ENCODE measurements at regions not wholly inside any gene's neighbourhood (a gene's known extent, or its start where the extent isn't known, plus 50 kb on each side); places are given as distances from the start of the nearest gene placed in this dataset.

DNA sequence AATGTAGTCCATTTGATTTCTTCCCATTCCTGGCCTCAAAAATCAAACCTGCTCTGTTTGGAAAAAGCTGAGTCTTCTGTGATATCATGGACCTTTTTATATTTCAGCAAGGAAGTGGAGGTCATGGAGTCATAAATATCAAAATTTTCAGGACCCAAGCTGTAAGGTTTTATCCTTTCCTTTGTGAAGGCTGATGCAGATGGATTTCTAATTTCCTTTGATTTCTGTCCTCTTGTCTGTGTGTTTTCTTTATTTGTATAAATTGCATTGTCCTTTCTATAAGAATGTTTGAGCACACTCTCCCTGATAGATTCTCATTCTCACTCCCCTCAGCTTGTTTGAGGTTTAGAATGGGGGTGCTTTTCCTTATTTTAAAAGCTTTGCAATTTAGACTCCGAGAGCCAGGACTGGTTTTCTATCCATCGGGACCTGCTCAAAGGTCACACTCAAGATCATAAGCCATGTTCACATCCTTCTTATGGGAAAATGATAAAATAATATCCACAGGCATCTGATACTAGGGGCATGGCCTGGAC is 127.4 kb upstream of the TMEM161B start:
- H3K4me3 Mint-ChIP-seq (ENCODE audit: unreplicated experiment) = no peak overlapping the region
- H3K4me1 Mint-ChIP-seq (ENCODE audit: insufficient read depth, unreplicated experiment) = no peaks in the 10 kb centered on the region
- DNase-seq (ENCODE audit: unreplicated experiment) = no peak
- H3K36me3 Mint-ChIP-seq (ENCODE audit: insufficient read depth, unreplicated experiment) = no peaks in the 10 kb centered on the region
- ChIA-PET CTCF (no interaction called here), POLR2A (no interaction called here)
- TF ChIP-seq, protein P1, sequence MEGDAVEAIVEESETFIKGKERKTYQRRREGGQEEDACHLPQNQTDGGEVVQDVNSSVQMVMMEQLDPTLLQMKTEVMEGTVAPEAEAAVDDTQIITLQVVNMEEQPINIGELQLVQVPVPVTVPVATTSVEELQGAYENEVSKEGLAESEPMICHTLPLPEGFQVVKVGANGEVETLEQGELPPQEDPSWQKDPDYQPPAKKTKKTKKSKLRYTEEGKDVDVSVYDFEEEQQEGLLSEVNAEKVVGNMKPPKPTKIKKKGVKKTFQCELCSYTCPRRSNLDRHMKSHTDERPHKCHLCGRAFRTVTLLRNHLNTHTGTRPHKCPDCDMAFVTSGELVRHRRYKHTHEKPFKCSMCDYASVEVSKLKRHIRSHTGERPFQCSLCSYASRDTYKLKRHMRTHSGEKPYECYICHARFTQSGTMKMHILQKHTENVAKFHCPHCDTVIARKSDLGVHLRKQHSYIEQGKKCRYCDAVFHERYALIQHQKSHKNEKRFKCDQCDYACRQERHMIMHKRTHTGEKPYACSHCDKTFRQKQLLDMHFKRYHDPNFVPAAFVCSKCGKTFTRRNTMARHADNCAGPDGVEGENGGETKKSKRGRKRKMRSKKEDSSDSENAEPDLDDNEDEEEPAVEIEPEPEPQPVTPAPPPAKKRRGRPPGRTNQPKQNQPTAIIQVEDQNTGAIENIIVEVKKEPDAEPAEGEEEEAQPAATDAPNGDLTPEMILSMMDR (IDR thresholded peaks at IDR 0.05; ENCODE audit: unreplicated experiment) = no peak
- no peaks in the 10 kb centered on the region for H3K9me3 Mint-ChIP-seq (ENCODE audit: unreplicated experiment)
- BruUV-seq (replicated peaks) = no TSS peak
- no peak overlapping the region for H3K27ac Mint-ChIP-seq (ENCODE audit: low read depth, unreplicated experiment)
- intact Hi-C loops (cut with micrococcal nuclease) = no loop called here
- H3K27me3 Mint-ChIP-seq (ENCODE audit: insufficient read depth, unreplicated experiment) = no peaks in the 10 kb centered on the region

DNA sequence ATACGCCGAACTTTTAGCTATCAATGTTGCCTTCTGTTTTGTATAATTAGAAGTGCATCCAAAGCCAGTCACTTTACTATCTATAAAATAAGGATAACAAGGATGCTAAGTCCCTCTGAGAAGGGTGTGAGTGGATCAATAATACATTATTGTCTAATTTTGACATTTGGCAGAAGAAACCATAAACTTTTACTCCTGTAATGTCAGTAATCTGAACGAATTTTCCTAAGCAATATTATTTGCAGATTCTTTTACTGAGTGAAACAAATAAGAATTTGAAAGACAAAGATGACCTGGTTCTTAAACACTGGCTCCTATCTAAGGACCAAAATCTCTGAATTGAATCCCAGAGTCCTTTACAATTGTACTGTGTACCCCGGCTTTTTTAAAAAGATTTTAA is 126.6 kb upstream of the TMEM161B start:
- no TSS peak for BruUV-seq (replicated peaks)
- intact Hi-C loops (cut with micrococcal nuclease) = no loop called here
- H3K9me3 Mint-ChIP-seq (ENCODE audit: unreplicated experiment) = no peaks in the 10 kb centered on the region
- no peak overlapping the region for H3K4me3 Mint-ChIP-seq (ENCODE audit: unreplicated experiment)
- H3K27ac Mint-ChIP-seq (ENCODE audit: low read depth, unreplicated experiment) = no peak overlapping the region
- no peaks in the 10 kb centered on the region for H3K4me1 Mint-ChIP-seq (ENCODE audit: insufficient read depth, unreplicated experiment)
- no peaks in the 10 kb centered on the region for H3K36me3 Mint-ChIP-seq (ENCODE audit: insufficient read depth, unreplicated experiment)
- POLR2A ChIA-PET = no interaction called here
- no peaks in the 10 kb centered on the region for H3K27me3 Mint-ChIP-seq (ENCODE audit: insufficient read depth, unreplicated experiment)
- TF ChIP-seq, protein P1 (IDR thresholded peaks at IDR 0.05; ENCODE audit: unreplicated experiment) = no peak
- CTCF ChIA-PET = no interaction called here
- no peak for DNase-seq (ENCODE audit: unreplicated experiment)

DNA sequence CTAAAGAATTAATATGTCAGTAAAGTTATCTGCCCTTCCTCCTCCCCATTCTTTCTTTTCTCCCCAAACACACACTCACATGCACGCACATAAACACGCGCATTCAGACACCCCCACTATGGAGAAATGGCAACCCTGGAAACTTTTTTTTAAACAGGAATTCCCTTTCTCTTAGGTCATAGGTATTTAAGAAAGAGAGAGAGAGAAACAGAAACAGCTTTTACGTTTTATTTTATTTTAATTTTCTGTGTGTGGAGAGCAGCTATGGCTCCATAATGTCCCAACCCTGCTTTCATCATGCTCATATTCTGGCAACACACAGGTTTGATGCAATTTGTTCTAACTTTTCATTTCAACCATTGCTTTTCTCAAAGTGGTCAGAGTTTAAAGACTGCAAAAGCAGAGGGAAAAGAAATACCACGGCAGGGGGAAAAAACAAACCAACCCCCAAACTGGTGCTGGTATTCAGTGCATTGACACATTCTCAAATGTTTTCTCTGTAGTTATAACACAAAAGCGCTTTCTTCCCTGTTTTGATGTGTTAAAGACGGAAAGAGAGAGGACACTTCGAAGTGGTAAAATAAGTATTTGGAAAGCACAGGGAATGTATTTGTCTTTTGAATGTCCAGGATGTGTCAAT is 126.0 kb upstream of the TMEM161B start:
- ChIA-PET CTCF (interaction anchor here (0.7 kb wide), 1 partner anchor 66 kb away, joined by 3 read pairs; no protein-coding TSS in a partner anchor), POLR2A (no interaction called here)
- TF ChIP-seq, protein P1 (IDR thresholded peaks at IDR 0.05; ENCODE audit: unreplicated experiment) = no peak
- H3K9me3 Mint-ChIP-seq (ENCODE audit: unreplicated experiment) = no peaks in the 10 kb centered on the region
- BruUV-seq (replicated peaks) = no TSS peak
- no peak overlapping the region for H3K27ac Mint-ChIP-seq (ENCODE audit: low read depth, unreplicated experiment)
- H3K36me3 Mint-ChIP-seq (ENCODE audit: insufficient read depth, unreplicated experiment) = no peaks in the 10 kb centered on the region
- no peaks in the 10 kb centered on the region for H3K4me1 Mint-ChIP-seq (ENCODE audit: insufficient read depth, unreplicated experiment)
- no peak for DNase-seq (ENCODE audit: unreplicated experiment)
- H3K27me3 Mint-ChIP-seq (ENCODE audit: insufficient read depth, unreplicated experiment) = no peaks in the 10 kb centered on the region
- intact Hi-C loops (cut with micrococcal nuclease) = no loop called here
- no peak overlapping the region for H3K4me3 Mint-ChIP-seq (ENCODE audit: unreplicated experiment)

DNA sequence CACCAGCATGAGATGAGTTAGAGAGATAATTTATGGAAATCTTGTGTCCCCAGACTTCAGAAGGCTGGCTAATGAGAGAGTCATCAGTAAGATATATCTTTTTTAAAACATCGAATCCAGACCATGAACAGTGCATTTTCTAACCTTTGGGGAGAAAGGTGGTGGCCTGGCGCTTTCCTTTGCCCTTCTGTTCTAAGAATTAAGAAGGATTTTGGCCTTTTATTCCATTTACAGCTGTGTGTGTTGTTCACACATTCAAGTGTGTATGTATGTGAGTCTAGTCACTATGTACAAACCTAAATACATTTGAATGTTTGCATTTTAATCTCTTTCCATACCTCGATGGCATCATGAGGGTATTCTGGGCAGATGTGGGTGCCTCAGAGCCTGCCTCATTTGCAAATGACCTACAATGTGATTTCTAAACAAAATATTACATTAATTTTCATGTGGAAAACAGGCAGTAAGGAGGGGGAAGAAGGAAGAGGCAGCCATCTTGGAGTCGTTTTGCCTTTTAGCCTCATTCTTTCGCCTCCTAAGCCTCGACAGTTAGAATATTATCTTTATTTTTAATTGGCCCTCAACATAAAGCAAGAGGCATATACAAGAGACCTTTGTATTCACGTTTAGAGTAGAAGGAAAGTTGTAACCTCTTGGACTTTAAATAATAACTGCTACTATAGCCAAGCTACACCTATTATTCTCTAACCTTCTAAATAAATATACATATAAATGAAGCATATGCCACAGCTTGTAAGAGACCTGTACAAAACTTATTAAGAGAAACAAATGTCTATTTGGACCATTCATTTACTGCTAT is 125.3 kb upstream of the TMEM161B start:
- intact Hi-C loops (cut with micrococcal nuclease) = no loop called here

More for the DNA sequence above, 125.3 kb upstream of the TMEM161B start:
- DNase-seq (ENCODE audit: unreplicated experiment) = no peak
- POLR2A ChIA-PET = no interaction called here
- no peaks in the 10 kb centered on the region for H3K4me1 Mint-ChIP-seq (ENCODE audit: insufficient read depth, unreplicated experiment)
- no peak overlapping the region for H3K27ac Mint-ChIP-seq (ENCODE audit: low read depth, unreplicated experiment)
- no peaks in the 10 kb centered on the region for H3K36me3 Mint-ChIP-seq (ENCODE audit: insufficient read depth, unreplicated experiment)
- H3K27me3 Mint-ChIP-seq (ENCODE audit: insufficient read depth, unreplicated experiment) = no peaks in the 10 kb centered on the region
- CTCF ChIA-PET = interaction anchor here (0.6 to 0.7 kb wide), 2 partner anchors 65 to 97 kb away, joined by 3 read pairs; no protein-coding TSS in a partner anchor
- H3K9me3 Mint-ChIP-seq (ENCODE audit: unreplicated experiment) = no peaks in the 10 kb centered on the region
- TF ChIP-seq, protein P1 (IDR thresholded peaks at IDR 0.05; ENCODE audit: unreplicated experiment) = no peak
- no peak overlapping the region for H3K4me3 Mint-ChIP-seq (ENCODE audit: unreplicated experiment)
- BruUV-seq (replicated peaks) = no TSS peak

Measured in MCF 10A (cell line).